NCI-H2227 (cell line): ENCODE measurements at regions not wholly inside any gene's neighbourhood (a gene's known extent, or its start where the extent isn't known, plus 50 kb on each side); places are given as distances from the start of the nearest gene placed in this dataset.

Source experiments
- DNase-seq: peaks from one replicate; lab custom pipeline; 2025; ENCODE audit not compliant: unreplicated experiment; lab: John Stamatoyannopoulos, UW

DNA sequence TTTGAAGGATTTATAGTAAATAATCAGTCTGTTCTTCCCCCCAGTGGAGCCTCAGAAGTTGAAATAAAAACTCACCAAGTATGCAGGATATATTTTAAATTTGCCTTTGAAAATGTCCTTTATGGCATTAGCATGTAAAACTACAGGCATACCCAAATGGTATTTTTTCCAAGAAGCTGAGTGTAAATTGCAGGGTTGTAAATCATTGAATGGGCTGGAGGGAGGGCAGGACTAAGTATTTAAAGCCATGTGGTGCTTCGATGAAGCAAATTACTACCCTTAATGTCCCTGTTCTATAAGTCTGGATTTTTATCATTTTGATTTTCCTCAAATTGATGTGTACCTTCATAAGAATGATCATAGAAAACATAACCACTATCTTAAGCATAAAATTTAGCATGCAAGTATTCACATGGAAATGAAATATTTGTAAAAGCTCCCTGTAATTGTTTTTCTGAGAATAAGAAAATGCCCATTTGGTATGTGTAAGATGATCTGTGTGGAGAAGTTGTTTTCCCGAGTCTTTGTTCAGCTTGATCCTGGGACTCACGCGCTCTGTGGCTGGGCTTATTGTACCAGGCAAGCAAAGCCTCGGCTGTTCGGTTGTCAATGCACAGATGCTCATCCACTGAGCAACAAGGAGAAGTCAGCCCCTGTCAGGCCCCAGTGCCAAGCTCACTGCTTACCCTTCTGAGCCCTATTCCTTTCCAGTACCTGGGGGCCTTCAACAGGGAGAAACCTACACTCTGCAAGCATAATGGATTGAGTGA is 66.7 kb downstream of the CD164 start:
- peak; percentile 20 for DNase-seq

DNA sequence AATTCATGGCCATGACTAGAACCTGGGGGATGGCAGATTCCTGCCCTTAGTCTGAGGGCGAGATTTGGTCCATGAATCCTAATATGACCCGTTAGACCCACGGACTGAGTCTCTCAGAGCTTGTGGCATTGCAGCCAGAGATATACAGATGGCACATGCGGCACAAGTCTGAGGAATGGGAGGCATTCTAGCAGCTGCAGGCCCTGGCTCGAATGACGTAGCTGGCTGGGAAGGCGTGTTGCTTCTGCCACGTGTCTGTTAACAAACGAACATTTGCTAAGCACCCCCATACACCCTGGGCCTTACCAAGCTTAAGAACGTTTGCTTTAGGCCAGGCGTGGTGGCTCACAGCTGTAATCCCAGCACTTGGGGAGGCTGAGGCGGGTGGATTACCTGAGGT is 68.0 kb downstream of the CD164 start:
- DNase-seq: no peak

DNA sequence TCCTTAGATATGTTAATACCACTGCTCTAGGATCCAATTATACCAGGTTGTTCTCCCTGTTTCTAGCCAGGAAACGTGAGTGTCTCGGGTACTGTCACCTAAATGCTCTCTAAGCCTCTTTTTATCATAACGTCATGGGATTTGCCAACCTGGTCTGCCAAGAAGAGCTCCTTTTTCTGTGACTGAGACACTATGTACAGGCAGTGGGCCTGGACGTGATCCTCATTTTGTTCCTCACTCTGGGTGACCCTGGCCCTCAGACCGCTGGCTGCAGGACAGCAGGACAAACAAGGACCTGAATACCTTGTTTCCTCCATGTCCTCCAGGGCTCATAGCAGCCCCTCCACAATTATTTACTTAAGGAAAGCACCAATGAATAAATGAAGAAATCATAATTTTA is 69.1 kb downstream of the CD164 start:
- DNase-seq: no peak

DNA sequence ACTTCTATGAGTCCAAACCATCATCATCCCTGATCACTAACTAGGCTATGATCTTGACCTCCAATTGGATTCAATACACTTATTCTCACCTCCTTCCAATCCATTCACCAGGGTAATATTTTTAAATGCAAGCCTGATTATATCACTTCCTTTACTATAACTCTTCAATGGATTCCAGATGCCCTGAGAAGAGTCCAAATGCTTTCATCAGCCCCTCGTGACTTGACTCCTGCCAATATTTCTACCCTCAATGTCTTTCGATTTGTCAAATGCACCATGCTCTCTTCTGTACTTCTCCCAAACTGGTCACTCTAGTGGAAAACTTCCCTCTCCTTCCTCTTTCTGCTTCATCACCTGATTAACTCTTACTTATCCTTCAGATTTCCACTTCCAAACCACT is 70.8 kb downstream of the CD164 start:
- no peak for DNase-seq

DNA sequence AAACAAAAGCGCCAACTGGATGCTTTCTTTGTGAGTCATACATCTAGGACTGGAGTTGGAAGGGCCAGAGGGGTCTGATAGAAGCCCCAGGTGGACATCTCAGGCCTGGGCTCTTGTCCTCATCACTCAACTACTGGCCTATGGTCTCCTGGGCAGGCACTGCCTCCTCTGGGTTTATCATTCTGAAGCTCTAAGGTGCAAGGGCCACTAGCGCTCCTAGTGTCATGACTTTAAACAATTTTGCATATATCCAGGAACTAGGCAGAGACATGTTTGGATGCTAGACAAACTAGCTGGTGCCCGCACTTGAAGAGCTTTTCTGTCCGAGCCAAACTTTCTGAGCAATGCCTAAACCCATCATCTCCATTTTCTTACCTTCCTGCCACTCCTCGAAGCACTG is 72.3 kb downstream of the CD164 start:
- DNase-seq: no peak

DNA sequence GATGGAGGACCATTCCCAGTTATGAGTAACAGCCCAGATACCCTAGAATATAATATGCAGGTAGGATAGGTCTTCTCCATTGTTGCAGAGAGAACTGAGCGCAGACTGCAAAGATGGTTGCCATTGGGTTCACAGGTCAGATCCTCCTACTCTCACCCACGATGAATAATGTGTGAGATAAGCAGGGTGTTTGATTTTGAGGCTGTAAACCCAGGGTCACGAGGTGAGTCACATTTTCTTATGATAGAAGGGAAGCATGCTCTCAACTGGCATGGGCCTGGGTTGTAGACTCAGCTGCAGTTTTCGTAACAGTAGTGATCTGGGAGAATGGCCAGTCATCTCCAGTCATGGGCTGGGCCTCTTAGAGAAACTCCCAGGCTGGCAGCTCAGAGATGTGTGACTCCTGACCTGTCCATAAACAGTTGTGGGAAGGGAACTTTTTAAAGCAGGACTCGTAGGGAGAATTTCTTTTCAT is 74.2 kb downstream of the CD164 start:
- DNase-seq: no peak

DNA sequence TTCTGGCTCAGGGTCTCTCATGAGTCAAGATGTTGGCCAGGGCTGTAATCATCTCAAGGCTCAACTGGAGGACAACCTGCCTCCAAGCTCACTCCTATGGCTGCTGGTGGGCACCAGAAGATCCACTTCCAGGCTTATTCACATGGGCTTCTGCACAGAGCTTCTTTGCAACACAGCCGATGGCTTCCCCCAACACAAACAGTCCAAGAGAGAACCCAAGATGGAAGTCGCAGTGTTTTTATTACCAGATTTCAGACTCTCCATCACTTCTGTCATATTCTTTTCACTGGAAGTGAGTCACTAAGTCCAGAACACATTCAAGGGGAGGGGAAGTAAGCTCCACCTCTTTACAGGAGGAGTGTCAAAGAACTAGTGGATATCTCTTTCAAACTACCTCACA is 75.5 kb downstream of the CD164 start:
- no peak for DNase-seq

DNA sequence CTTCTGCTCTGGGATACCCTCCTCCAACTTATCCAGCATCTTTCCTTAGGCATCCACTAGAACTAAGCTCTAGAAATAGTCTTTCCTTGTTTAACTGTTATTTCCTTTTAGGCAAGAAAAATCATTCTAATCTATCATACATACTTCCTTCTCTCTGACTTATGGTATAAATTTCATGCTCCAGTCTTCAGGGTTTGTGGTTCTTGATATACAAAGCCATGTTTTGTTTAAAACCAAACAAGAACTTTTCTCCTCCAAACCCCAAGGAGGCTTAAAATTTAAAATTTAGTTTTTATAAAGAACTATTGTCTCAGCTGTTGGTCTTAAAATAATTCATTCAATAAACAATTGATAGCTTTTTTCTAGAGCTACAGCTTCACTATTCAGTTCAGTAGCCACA is 77.2 kb downstream of the CD164 start:
- no peak for DNase-seq

DNA sequence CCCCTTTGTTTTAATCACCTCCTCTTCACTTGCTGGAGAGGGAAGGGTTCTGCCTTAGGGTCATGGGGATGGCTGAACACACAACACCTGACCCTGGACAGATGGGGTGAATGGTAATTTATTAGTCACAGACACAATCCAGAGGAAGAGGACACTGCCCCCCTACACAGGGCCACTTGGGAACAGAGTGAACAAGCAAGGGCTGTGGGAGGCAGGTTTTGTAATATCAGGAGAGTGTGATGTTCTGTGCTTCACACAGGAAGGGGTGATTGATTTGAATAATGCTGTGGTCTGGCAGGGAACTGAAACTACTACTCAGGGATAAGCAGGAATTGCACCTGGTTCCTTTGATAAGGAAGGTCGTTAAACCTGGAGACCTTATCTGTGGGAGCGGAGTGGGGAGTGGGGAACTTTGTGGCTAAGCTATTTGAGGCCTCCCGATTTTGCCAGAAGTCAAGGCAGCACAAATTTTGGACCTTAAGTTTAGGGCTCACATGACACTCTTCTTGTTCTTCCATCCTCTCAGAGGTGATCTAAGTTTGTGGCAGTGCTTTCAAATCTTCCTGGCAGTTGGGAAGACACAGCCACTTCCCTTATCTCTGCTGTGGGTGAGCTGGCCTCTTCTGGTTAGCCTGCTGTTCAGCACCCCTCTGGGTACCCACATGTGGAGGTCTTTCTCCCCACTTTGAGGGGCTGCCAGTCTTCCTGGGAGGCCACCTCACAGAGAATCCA is 77.8 kb downstream of the CD164 start:
- DNase-seq: no peak

DNA sequence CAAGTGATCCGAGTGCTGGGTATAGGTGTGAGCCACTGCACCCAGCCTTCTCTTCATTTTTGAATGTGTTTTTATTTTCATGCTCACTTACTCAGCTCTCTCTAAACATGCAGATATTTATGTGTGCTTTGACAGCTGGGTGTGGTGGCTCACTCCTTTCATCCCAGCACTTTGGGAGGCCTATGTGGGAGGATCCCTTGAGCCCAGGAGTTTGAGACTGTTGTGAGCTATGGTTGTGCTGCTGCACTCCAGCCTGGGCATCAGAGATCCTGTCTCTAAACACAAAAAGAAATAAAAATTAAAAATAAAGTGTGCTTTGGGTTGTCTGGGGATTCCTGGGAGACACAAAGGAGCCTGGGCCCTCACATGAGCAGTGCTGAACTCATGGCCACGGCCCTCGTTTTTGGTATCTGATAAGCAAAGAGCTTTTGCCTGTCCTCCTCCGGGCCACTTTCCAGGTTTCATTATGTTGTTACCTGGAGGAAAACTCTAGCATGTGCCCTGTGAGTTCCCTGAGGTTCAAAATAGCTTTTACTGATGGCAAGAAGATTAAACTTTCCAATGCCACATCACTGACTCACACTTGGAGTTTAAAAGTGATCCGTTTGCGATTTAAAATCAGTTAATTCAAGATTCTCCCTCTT is 78.5 kb downstream of the CD164 start:
- DNase-seq: no peak

DNA sequence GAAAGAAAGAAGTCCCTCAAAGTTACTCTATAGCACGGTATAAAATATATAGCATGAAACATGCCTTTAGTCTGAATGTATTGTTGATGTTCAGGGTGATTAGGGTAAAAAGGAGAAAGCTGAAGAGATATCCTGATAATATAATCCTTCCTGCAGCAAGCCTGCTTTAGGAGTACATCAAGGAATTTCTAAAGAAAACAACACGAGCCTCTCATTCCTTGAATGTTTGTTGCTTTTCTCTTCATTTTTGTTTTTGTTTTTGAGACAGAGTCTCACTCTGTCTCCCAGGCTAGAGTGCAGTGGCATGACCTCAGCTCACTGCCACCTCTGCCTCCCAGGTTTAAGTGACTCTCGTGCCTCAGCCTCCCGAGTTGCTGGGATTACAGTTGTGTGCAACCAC is 79.1 kb downstream of the CD164 start:
- no peak for DNase-seq

DNA sequence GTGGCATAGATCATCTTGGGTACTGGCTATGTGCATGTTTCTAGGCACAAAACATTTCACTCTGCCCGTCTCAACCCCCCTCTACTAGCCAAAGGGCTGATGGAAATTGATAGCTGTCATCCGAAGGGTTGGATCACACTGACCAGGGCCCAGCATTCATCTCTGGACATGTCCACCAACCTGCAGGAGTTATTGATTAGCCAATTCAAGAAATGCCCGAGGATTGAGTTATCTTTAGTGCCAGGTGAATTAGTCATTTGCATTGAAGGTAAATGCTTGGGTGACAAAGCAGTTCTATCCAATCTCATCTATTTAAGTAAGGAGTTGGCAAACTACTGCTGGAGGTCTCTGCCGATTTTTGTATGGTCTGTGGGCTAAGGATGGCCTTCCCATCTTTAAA is 80.1 kb downstream of the CD164 start:
- no peak for DNase-seq

DNA sequence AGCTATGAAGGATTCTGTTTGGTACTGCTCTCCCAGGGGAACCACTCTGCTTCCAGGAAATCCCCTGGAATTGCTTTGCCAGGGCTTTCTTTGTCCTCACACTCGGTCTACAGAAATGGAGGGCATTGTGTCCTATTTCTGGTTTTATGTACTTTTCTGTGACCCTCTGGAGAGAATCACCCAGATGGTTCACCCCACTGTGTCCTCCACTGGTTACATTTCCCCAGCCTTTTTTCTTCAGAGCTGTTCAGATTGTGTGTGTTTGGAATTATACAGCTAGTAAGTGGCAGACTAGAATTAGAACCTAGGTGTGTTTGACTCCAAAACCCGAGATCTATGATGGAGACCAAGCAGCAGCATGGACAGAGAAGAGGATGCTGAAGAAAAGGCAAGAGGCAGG is 80.8 kb downstream of the CD164 start:
- DNase-seq: no peak

DNA sequence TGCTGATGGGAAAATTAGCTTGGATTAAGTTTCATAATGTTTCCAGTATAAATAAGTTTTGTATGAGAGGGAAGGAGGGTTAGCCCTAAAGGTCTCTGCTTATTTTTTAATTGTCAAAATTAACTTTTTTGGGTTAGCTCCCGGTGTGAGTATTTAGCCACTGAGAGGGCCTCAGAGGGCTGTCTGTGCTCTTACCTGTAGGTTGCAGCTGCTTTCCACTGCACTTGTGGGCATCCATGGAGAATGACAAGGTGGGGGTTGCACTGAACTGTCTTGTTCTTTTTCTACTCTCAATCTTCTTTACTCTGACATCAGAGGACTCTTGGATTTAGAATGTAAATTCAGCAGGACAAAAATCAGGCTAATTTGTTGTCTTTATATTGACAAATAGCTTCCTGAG is 81.4 kb downstream of the CD164 start:
- no peak for DNase-seq

DNA sequence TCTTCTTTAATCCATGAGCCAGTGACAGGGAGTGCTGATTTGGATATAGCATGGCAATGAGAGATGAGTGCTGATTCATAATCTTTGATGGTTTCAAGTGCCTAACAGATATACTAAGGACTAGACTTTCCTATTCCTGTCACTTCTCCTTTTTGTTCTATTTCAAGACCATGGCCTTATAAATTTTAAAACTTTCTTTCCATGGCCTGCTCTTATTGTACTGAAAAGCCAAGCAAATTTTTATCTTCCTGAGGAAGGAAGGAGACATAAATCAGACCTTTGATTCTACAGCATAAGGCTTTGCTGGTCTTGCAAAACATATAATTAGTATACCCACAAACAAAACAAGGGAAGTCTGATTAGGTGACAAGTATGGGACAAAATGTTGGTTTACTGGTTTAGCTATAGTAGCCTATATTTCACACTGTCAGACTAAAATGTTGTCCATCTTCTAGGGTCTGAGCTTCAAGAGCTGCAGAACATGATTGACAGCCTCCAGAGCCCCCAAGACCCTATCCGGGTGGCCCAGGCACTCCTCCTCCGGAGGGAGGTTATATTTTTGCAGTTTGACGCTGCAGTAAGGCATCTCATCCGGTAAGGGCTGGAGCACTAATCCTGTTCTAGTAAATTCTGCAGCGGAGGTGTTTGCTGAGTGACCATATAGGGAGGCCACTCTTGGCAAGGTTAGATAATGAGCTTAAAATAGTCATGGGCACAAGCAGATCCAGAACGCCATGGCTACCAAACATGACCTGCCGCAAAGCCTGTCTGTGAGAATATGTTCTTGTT is 82.3 kb downstream of the CD164 start:
- no peak for DNase-seq

DNA sequence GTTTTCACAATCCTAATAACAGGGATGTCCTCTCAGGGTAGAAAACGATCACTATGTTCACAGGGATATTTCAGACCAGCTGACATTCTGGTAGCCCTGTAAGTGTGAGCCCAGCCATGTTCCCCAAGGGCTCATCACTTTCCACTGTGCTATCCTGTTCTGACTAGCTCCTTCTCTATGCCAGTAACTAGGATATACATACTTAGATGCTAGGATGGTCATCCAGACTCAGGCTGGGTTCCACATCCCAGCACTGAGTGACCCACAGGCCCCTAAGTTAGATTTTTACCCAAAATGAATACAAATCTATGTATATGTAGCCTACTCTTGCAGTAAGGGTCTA is 83.0 kb downstream of the CD164 start:
- DNase-seq: no peak

DNA sequence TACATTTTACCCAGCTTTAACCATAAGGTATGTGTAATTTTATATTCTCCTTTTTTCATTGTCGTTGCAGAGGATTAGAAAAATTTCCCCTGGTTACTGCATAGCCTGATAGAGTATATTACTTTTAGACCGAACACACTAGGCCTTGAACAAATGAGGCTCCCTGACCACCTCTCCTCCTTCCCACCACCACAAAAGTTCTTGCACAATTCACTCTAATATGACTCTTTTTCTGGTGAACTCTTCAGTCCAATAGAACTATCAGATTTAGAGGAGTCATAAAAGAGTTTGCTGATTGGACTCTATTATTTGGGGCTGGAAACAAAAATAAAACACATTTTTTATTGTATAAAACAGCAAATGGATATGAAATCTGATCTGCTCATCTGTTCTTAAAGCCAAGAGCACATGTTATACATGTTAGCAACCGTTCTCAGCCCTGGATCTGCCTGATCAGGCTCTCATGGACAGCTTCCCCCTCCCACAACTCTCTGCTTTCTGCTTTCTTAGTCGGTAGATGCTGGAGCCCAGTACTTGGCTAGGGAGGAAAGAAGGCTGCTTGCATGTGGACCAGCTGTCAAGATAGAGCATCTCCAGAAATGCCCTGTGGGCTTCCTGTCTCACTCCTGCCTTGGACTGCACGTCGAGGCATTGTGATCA is 83.5 kb downstream of the CD164 start:
- DNase-seq: no peak

DNA sequence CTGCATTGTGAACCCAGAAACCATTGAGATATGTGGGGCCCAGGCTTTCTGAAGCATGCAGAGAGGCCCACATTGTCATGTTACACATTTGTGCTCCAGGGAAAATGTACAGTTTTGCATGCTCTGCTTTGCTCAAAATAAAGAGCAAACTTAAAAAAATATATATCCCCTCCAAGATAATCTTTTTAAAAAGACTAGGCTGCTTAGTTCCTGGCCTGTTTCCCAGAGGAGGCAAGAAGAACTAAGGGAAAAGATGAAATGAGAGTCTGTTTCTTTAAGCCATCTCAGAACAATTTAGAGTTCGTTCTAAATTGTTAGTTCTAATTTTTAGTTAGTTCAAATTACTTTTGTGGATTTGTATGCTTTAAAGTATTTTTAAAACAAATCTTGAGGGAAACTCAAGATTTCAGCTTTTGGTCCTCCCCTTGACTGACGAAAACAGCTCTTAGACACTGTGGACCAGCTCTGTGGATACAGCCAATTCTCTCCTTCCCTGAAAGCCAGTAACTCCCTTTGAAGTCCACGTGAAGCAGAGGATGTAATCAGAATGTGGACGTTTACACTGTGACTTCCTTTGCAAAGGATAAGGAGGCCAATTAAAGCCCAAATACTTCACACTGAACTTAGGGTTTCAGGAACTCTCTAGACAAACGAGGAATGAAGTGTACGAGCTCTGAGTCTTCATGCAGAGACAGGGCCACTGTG is 84.7 kb downstream of the CD164 start:
- DNase-seq: no peak

DNA sequence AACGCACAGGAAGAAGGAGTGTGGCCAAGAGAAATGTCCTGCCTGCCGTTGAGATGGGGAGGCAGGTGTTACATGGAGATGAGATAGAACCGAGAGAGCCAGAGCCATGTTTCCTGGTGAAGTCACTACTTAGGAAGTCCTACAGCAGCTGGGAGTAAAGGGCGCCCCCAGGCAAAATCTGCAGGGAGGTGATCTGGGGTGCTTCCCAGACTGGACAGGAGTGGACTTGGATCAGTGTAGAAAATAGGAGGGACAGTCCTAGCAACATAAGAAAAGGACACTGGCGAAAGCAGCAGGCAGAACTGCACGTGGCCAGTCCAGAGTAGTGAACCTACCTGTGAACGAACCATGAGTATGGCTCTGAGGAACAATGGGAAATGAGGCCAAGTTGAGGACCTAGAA is 85.3 kb downstream of the CD164 start:
- no peak for DNase-seq

DNA sequence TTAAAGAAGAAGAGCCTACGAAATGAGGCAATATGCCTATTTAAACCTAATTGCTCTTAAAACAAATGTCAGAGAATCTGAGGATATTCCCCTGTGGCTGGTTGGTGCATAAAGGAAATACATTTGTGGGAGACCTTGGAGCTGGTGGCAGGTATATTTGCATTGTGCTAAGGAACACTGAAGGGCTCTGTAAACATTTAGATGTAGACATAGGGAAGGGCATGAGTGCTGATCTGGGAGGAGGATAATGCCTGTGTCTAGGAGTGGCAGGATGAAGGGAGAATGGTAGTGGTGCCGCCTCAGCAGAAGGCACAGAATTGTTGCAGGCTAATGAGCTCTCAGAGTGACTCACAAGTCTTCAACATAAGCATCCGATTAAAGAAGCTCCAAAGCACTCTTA is 85.8 kb downstream of the CD164 start:
- DNase-seq: no peak
